H1 (cell line): ENCODE measurements at regions not wholly inside any gene's neighbourhood (a gene's known extent, or its start where the extent isn't known, plus 50 kb on each side); places are given as distances from the start of the nearest gene placed in this dataset.

ENCODE experiments used
- CTCF ChIA-PET: fragments of 300-600 bp; sonication (Branson Sonifier 250); formaldehyde crosslinking; loops from one replicate; lab custom pipeline; 2021; ENCODE audit not compliant: partially characterized antibody; lab: Charles Lee
- POLR2A ChIA-PET: fragments of 300-600 bp; sonication (Branson Sonifier 250); formaldehyde crosslinking; loops from one replicate; lab custom pipeline; 2021; ENCODE audit warnings: inconsistent platforms; ENCODE audit not compliant: partially characterized antibody; lab: Charles Lee
- DNase-seq, 2 experiments: peaks; one replicate each; pipeline versions ENCODE4 v3.0.0 to v3.0.0-alpha.2; 2010 to 2022; ENCODE audit warnings: low spot score in 2 of 2, low read depth in 1 of 2, mixed read lengths in 1 of 2
- FAIRE-seq: peaks from 2 replicates; lab custom pipeline; 2011; peaks lifted over from hg19 to GRCh38; lab: Jason Lieb, UNC
- H2AFZ ChIP-seq: 2 replicates; pipeline ENCODE4 v1.8.1; 2012; ENCODE audit warnings: low read length, inconsistent platforms
- H2AK5ac ChIP-seq: 2 replicates; pipeline ENCODE4 v1.6.1; 2013; ENCODE audit warnings: low read depth, low read length
- H2BK120ac ChIP-seq: replicated peaks from 2 replicates; pipeline ENCODE3; 2013; ENCODE audit warnings: low read depth, low read length, inconsistent platforms
- H2BK12ac ChIP-seq: 2 replicates; pipeline ENCODE4 v1.6.1; 2013; ENCODE audit warnings: low read depth, low read length
- H2BK15ac ChIP-seq: 2 replicates; pipeline ENCODE4 v1.6.1; 2013; ENCODE audit warnings: low read length
- H2BK20ac ChIP-seq: 2 replicates; pipeline ENCODE4 v1.6.1; 2013; ENCODE audit warnings: low read length
- H2BK5ac ChIP-seq: 2 replicates; pipeline ENCODE4 v1.6.1; 2013; ENCODE audit warnings: low read depth, low read length
- H3K14ac ChIP-seq: 2 replicates; pipeline ENCODE4 v1.6.1; 2013; ENCODE audit warnings: inconsistent platforms; ENCODE audit not compliant: insufficient read length
- H3K18ac ChIP-seq: 2 replicates; pipeline ENCODE4 v1.6.1; 2013; ENCODE audit warnings: low read length; ENCODE audit errors: extremely low read depth
- H3K23ac ChIP-seq: 2 replicates; pipeline ENCODE4 v1.6.1; 2013; ENCODE audit warnings: inconsistent platforms; ENCODE audit not compliant: insufficient read length
- H3K23me2 ChIP-seq: 2 replicates; pipeline ENCODE4 v1.6.1; 2013; ENCODE audit warnings: low read depth, low read length
- H3K27ac ChIP-seq: 2 replicates; pipeline ENCODE4 v1.6.1; 2011; ENCODE audit warnings: low read depth, low read length, inconsistent platforms
- H3K27me3 ChIP-seq, 4 experiments: replicated peaks in 1 of 4; 1 replicate in 1 of 4; 2 replicates in 3 of 4; pipeline versions ENCODE4 v1.6.1 to v1.8.1; 2011 to 2013; ENCODE audit warnings: low read length in 3 of 4, mild to moderate bottlenecking in 3 of 4, inconsistent platforms in 2 of 4, mixed read lengths in 2 of 4, moderate library complexity in 1 of 4; ENCODE audit not compliant: control insufficient read depth in 3 of 4, insufficient read depth in 3 of 4; ENCODE audit errors: extremely low read depth in 1 of 4
- H3K36me3 ChIP-seq, 4 experiments: 2 replicates each; pipeline versions ENCODE4 v1.6.1 to v1.8.1; 2011 to 2013; ENCODE audit warnings: mild to moderate bottlenecking in 4 of 4, low read length in 3 of 4, moderate library complexity in 2 of 4, control low read depth in 1 of 4, inconsistent platforms in 1 of 4; ENCODE audit not compliant: insufficient read depth in 4 of 4, control insufficient read depth in 2 of 4
- H3K4ac ChIP-seq: replicated peaks from 2 replicates; pipeline ENCODE3; 2013; ENCODE audit warnings: low read length, low read depth, mixed read lengths, inconsistent platforms; ENCODE audit not compliant: insufficient read length
- H3K4me1 ChIP-seq, 4 experiments: replicated peaks in 1 of 4; 1 replicate in 1 of 4; 2 replicates in 3 of 4; pipeline versions ENCODE4 v1.6.1 to v1.8.1; 2011 to 2013; ENCODE audit warnings: low read length in 3 of 4, inconsistent platforms in 2 of 4, mixed read lengths in 1 of 4; ENCODE audit not compliant: insufficient read depth in 4 of 4, control insufficient read depth in 3 of 4
- H3K4me2 ChIP-seq, 2 experiments: 2 replicates each; pipeline versions ENCODE4 v1.6.1 to v1.8.1; 2011 to 2013; ENCODE audit warnings: low read depth in 2 of 2, low read length in 2 of 2, control low read depth in 1 of 2, inconsistent platforms in 1 of 2, mild to moderate bottlenecking in 1 of 2; ENCODE audit not compliant: insufficient read depth in 1 of 2
- H3K4me3 ChIP-seq, 4 experiments: fragments of 200-600, 300-600 bp in 1 of 4; sonication (generic), shearing (Covaris generic), sonication (Bioruptor Twin) in 1 of 4; 2 replicates each; pipeline versions ENCODE4 v1.5.1 to v1.8.1; 2011 to 2016; ENCODE audit warnings: low read length in 4 of 4, low read depth in 3 of 4, control low read depth in 2 of 4, inconsistent platforms in 2 of 4, mild to moderate bottlenecking in 2 of 4, mixed read lengths in 1 of 4, moderate library complexity in 1 of 4; ENCODE audit not compliant: insufficient read depth in 2 of 4; ENCODE audit errors: extremely low read depth in 1 of 4
- H3K56ac ChIP-seq: replicated peaks from 2 replicates; pipeline ENCODE3; 2013; ENCODE audit warnings: low read depth, mild to moderate bottlenecking, mixed read lengths, low read length, inconsistent platforms; ENCODE audit not compliant: insufficient read length
- H3K79me1 ChIP-seq: 2 replicates; pipeline ENCODE4 v1.6.1; 2013; ENCODE audit warnings: low read depth, low read length, control low read depth
- H3K79me2 ChIP-seq, 2 experiments: 2 replicates each; pipeline versions ENCODE4 v1.6.1 to v1.8.1; 2012 to 2013; ENCODE audit warnings: low read length in 2 of 2, mild to moderate bottlenecking in 2 of 2, inconsistent platforms in 1 of 2; ENCODE audit not compliant: insufficient read depth in 2 of 2, control insufficient read depth in 1 of 2
- H3K9ac ChIP-seq, 4 experiments: replicated peaks in 1 of 4; 1 replicate in 1 of 4; 2 replicates in 3 of 4; pipeline versions ENCODE4 v1.6.1 to v1.8.1; 2011 to 2013; ENCODE audit warnings: low read depth in 3 of 4, low read length in 3 of 4, control low read depth in 2 of 4, mild to moderate bottlenecking in 2 of 4, moderate library complexity in 2 of 4, inconsistent platforms in 1 of 4; ENCODE audit errors: extremely low read depth in 1 of 4
- H3K9me3 ChIP-seq, 2 experiments: 2 replicates each; pipeline versions ENCODE4 v1.6.1 to v1.8.1; 2012 to 2013; ENCODE audit warnings: mild to moderate bottlenecking in 2 of 2, moderate library complexity in 2 of 2, control low read depth in 1 of 2, inconsistent platforms in 1 of 2, low read depth in 1 of 2, low read length in 1 of 2, mixed read lengths in 1 of 2; ENCODE audit not compliant: insufficient read depth in 2 of 2
- H4K20me1 ChIP-seq, 2 experiments: replicated peaks in 1 of 2; 2 replicates each; pipeline versions ENCODE3 to v1.8.1; 2011 to 2013; ENCODE audit warnings: inconsistent platforms in 2 of 2, low read length in 2 of 2, mild to moderate bottlenecking in 1 of 2; ENCODE audit not compliant: insufficient read depth in 2 of 2, control insufficient read depth in 1 of 2
- H4K5ac ChIP-seq: 2 replicates; pipeline ENCODE4 v1.6.1; 2013; ENCODE audit warnings: low read length, low read depth, mixed read lengths, inconsistent platforms; ENCODE audit not compliant: insufficient read length
- H4K8ac ChIP-seq: 2 replicates; pipeline ENCODE4 v1.8.0; 2013; ENCODE audit warnings: mild to moderate bottlenecking, moderate library complexity, low read length, inconsistent platforms; ENCODE audit not compliant: insufficient read depth; ENCODE audit errors: extremely low read depth
- H4K91ac ChIP-seq: replicated peaks from 2 replicates; pipeline ENCODE3; 2013; ENCODE audit warnings: low read length, mixed read lengths, inconsistent platforms; ENCODE audit not compliant: insufficient read length
- BRCA1 ChIP-seq: IDR thresholded peaks from 2 replicates; pipeline ENCODE4 v1.6.1; 2012; ENCODE audit warnings: low read depth, low read length, improper control_type of control experiment
- CBX5 ChIP-seq: fragments of 300-800, 300-1000 bp; sonication (generic); IDR thresholded peaks from 2 replicates; pipeline ENCODE4 v1.7.1; 2016; ENCODE audit warnings: antibody characterized with exemption, low read length, low read depth
- CHD1 ChIP-seq: IDR thresholded peaks from 2 replicates; pipeline ENCODE4 v1.6.1; 2012; ENCODE audit warnings: low read depth, low read length, improper control_type of control experiment
- CTBP2 ChIP-seq: IDR thresholded peaks from 2 replicates; pipeline ENCODE4 v1.7.0; 2011; ENCODE audit warnings: borderline replicate concordance, mild to moderate bottlenecking, moderate library complexity, mixed read lengths, low read length; ENCODE audit not compliant: insufficient read depth, insufficient read length
- EZH2 ChIP-seq: fragments of 200-600 bp; sonication (generic); IDR thresholded peaks from 2 replicates; pipeline ENCODE4 v1.7.1; 2012; ENCODE audit warnings: low read depth, mild to moderate bottlenecking, moderate library complexity, low read length, inconsistent platforms; ENCODE audit not compliant: severe bottlenecking
- JUND ChIP-seq: IDR thresholded peaks from 2 replicates; pipeline ENCODE4 v1.6.1; 2011; ENCODE audit warnings: mild to moderate bottlenecking, improper control_type of control experiment, low read length
- NANOG ChIP-seq: IDR thresholded peaks from 2 replicates; pipeline ENCODE4 v1.6.1; 2011; ENCODE audit warnings: low read length, low read depth, mild to moderate bottlenecking, inconsistent platforms; ENCODE audit not compliant: insufficient read depth, poor library complexity, severe bottlenecking
- PHF8 ChIP-seq: fragments of 200-600 bp; sonication (generic); conservative IDR thresholded peaks from 2 replicates; pipeline ENCODE4 v1.7.1; 2012; ENCODE audit warnings: low read depth, mild to moderate bottlenecking, inconsistent platforms, low read length, moderate library complexity
- RFX5 ChIP-seq: IDR thresholded peaks from 2 replicates; pipeline ENCODE4 v1.6.1; 2011; ENCODE audit warnings: low read depth, low read length, improper control_type of control experiment, borderline replicate concordance
- RXRA ChIP-seq: IDR thresholded peaks from 2 replicates; pipeline ENCODE4 v1.6.1; 2011; ENCODE audit warnings: low read depth, mild to moderate bottlenecking, low read length, moderate library complexity; ENCODE audit not compliant: insufficient read depth
- SRF ChIP-seq: IDR thresholded peaks from 2 replicates; pipeline ENCODE4 v1.6.1; 2011; ENCODE audit warnings: mild to moderate bottlenecking, low read depth, low read length, moderate library complexity
- SUZ12 ChIP-seq: fragments of 200-600 bp; sonication (generic); IDR thresholded peaks from 2 replicates; pipeline ENCODE4 v1.6.1; 2012; ENCODE audit warnings: mild to moderate bottlenecking, inconsistent platforms, low read length, moderate library complexity, mixed read lengths
- TCF12 ChIP-seq: IDR thresholded peaks from 2 replicates; pipeline ENCODE4 v1.6.1; 2011; ENCODE audit warnings: low read depth, mild to moderate bottlenecking, low read length
- YY1 ChIP-seq: IDR thresholded peaks from 2 replicates; pipeline ENCODE4 v1.6.1; 2011; ENCODE audit warnings: low read depth, mild to moderate bottlenecking, low read length
- WGBS, 2 experiments: shearing (Covaris generic) in 1 of 2; methylation state at CpG; one replicate each; pipeline versions ENCODE4 v1.1.6 to v1.1.7; 2013 to 2015; ENCODE audit warnings: low lambda C conversion rate in 2 of 2, mixed read lengths in 2 of 2, inconsistent platforms in 1 of 2, low coverage in 1 of 2, missing lambda C conversion rate in 1 of 2; ENCODE audit not compliant: insufficient replicate concordance in 2 of 2, insufficient coverage in 1 of 2, insufficient read length in 1 of 2; ENCODE audit errors: extremely low coverage in 1 of 2, missing lambda C conversion rate in 1 of 2; 5-methylcytosine and 5-hydroxymethylcytosine counted together

DNA sequence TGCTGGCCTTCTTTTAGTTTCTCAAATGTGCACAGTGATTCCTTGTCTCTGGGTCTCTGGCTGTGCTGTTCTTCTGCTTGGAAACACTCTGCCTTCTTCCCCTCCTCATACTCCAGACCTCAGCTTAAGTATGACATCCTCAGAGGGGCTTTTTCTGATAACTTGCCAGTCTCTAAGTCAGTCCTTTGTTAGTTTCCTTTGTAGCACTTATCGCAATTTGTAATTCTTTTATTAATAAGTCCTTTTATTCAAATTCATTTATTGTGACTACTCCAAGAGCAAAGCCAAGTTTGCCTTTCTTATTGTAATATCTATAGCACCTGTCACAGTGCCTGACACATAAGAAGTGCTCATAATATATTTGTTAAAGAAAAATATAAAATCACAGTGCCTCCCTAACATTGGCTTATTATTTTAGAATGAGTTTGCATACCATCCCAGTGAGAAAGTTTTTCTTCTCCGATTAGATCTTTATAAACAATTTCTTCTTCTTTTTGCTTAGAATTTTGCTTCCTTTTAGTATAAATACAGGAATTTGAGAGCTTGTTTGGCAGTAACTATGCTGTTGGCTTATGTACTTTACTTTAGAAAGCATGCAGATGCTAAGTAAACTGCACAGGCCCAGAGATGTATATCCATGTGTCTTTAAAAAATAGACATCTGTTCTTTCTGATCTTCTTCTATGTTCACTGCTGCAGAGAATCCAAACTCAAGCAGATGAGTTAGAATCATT lies 198.0 kb downstream of the GAS1 start:
- no peaks in the 10 kb centered on the region for H3K27me3 ChIP-seq
- no peak for TF ChIP-seq BRCA1
- no peak for TF ChIP-seq YY1
- no peak for TF ChIP-seq NANOG
- TF ChIP-seq SUZ12, result no peak
- TF ChIP-seq EZH2, result no peak
- TF ChIP-seq RFX5, result no peak
- no peak for TF ChIP-seq JUND
- no peak for TF ChIP-seq SRF
- TF ChIP-seq CTBP2, result no peak
- TF ChIP-seq PHF8, result no peak
- TF ChIP-seq CBX5, result no peak
- TF ChIP-seq RXRA, result no peak
- TF ChIP-seq CHD1, result no peak
- no peak for TF ChIP-seq TCF12

More for the DNA sequence above, 198.0 kb downstream of the GAS1 start:
- no peak for DNase-seq
- no peak overlapping the region for H2BK20ac ChIP-seq
- H3K4me3 ChIP-seq, result no peak overlapping the region
- H4K91ac ChIP-seq, result no peak overlapping the region
- ChIA-PET CTCF (no interaction called here), POLR2A (no interaction called here)
- no peak for FAIRE-seq
- no peaks in the 10 kb centered on the region for H3K79me1 ChIP-seq
- no peak overlapping the region for H2AK5ac ChIP-seq
- no peak overlapping the region for H3K27ac ChIP-seq
- no peak overlapping the region for H2BK120ac ChIP-seq
- H3K4ac ChIP-seq, result no peak overlapping the region
- H3K18ac ChIP-seq, result no peak overlapping the region
- no peak overlapping the region for H3K56ac ChIP-seq
- H3K4me2 ChIP-seq, result no peak overlapping the region
- no peaks in the 10 kb centered on the region for H3K4me1 ChIP-seq
- no peaks in the 10 kb centered on the region for H3K23me2 ChIP-seq
- no peak overlapping the region for H2BK15ac ChIP-seq
- 83% methylated on average over 2 of the region's 2 CpGs; no CpG with 5 or more reads in 1 of the 2 experiments for WGBS, 2 experiments
- no peaks in the 10 kb centered on the region for H3K9me3 ChIP-seq
- H3K9ac ChIP-seq, result no peak overlapping the region
- H2BK12ac ChIP-seq, result no peak overlapping the region
- no peak overlapping the region for H4K8ac ChIP-seq
- no peak overlapping the region for H2AFZ ChIP-seq
- no peak overlapping the region for H3K14ac ChIP-seq
- H3K23ac ChIP-seq, result no peak overlapping the region
- no peaks in the 10 kb centered on the region for H4K20me1 ChIP-seq
- H2BK5ac ChIP-seq, result no peak overlapping the region
- H3K79me2 ChIP-seq, result no peaks in the 10 kb centered on the region
- H3K36me3 ChIP-seq, result no peaks in the 10 kb centered on the region
- H4K5ac ChIP-seq, result no peak overlapping the region
